ENCODE measurements at regions not wholly inside any gene's neighbourhood (a gene's known extent, or its start where the extent isn't known, plus 50 kb on each side); places are given as distances from the start of the nearest gene placed in this dataset.

DNA sequence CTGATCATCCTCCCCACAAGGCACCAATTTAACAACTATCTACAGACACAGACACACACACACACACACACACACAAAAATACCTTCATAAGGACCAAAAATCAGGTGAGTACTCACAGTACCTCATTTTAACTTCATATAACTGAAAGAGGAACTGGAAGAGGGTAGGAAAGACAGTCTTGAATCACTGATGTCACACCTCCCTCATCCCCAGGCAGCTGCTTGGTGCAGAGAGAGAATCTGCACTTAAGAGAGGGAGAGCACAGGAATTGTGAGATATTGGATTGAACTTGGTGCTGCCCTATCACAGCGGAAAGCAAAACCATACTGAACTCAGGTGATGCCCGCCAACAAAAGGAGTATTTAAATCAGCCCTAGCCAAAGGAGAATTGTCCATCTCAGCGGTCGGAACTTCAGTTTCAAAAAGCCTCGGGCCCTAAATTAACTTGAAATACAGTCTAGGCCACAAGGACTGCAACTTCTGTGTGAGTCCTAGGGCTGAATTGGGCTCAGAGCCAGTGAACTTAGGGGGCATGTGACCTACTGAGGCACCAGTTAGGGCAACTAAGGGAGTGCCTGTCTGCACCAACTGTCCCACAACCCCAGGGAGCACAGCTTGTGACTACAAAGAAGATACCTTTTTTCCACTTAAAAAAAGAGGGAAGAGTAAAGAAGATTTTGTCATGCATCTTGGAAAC is 211.1 kb downstream of the LRATD1 start:
- H3K4me3 ChIP-seq (ENCODE audit: low read length) = no peak overlapping the region
- no peak overlapping the region for H3K27ac ChIP-seq (ENCODE audit: low read depth, low read length)
- no peaks in the 10 kb centered on the region for H3K4me1 ChIP-seq (ENCODE audit: control insufficient read depth, low read length)
- TF ChIP-seq EZH2phosphoT487 (IDR thresholded peaks at IDR 0.05; ENCODE audit: borderline replicate concordance, low read length) = no peak
- TF ChIP-seq, protein P1, sequence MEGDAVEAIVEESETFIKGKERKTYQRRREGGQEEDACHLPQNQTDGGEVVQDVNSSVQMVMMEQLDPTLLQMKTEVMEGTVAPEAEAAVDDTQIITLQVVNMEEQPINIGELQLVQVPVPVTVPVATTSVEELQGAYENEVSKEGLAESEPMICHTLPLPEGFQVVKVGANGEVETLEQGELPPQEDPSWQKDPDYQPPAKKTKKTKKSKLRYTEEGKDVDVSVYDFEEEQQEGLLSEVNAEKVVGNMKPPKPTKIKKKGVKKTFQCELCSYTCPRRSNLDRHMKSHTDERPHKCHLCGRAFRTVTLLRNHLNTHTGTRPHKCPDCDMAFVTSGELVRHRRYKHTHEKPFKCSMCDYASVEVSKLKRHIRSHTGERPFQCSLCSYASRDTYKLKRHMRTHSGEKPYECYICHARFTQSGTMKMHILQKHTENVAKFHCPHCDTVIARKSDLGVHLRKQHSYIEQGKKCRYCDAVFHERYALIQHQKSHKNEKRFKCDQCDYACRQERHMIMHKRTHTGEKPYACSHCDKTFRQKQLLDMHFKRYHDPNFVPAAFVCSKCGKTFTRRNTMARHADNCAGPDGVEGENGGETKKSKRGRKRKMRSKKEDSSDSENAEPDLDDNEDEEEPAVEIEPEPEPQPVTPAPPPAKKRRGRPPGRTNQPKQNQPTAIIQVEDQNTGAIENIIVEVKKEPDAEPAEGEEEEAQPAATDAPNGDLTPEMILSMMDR (IDR thresholded peaks at IDR 0.05; ENCODE audit: low read depth, low read length, poor library complexity, severe bottlenecking) = no peak
- H3K36me3 ChIP-seq (ENCODE audit: control insufficient read depth, low read length) = no peaks in the 10 kb centered on the region
- no peaks in the 10 kb centered on the region for H3K9me2 ChIP-seq (replicated peaks; ENCODE audit: control insufficient read depth, low read length)
- H3K9me3 ChIP-seq (ENCODE audit: control insufficient read depth, insufficient read depth, low read length) = no peaks in the 10 kb centered on the region
- H3K79me2 ChIP-seq (ENCODE audit: control insufficient read depth, low read length) = no peaks in the 10 kb centered on the region
- no peaks in the 10 kb centered on the region for H4K20me1 ChIP-seq (ENCODE audit: control insufficient read depth, insufficient read depth, low read depth, low read length)
- H3F3A ChIP-seq (ENCODE audit: control insufficient read depth, insufficient read depth) = no peaks in the 10 kb centered on the region
- H3K27me3 ChIP-seq (ENCODE audit: control insufficient read depth, low read length) = no peaks in the 10 kb centered on the region
- H3K4me2 ChIP-seq (ENCODE audit: low read length) = no peak overlapping the region

GRCh38 chr2:14855751-14856150 is 223.2 kb downstream of the LRATD1 start:
- no peaks in the 10 kb centered on the region for H3K9me2 ChIP-seq (replicated peaks; ENCODE audit: control insufficient read depth, low read length)
- no peak overlapping the region for H3K27ac ChIP-seq (ENCODE audit: low read depth, low read length)
- TF ChIP-seq, protein P1 (IDR thresholded peaks at IDR 0.05; ENCODE audit: low read depth, low read length, poor library complexity, severe bottlenecking) = no peak
- no peak for TF ChIP-seq EZH2phosphoT487 (IDR thresholded peaks at IDR 0.05; ENCODE audit: borderline replicate concordance, low read length)
- no peaks in the 10 kb centered on the region for H3F3A ChIP-seq (ENCODE audit: control insufficient read depth, insufficient read depth)
- no peak overlapping the region for H3K4me3 ChIP-seq (ENCODE audit: low read length)
- H4K20me1 ChIP-seq (ENCODE audit: control insufficient read depth, insufficient read depth, low read depth, low read length) = no peaks in the 10 kb centered on the region
- H3K79me2 ChIP-seq (ENCODE audit: control insufficient read depth, low read length) = no peaks in the 10 kb centered on the region
- H3K27me3 ChIP-seq (ENCODE audit: control insufficient read depth, low read length) = no peaks in the 10 kb centered on the region
- no peaks in the 10 kb centered on the region for H3K36me3 ChIP-seq (ENCODE audit: control insufficient read depth, low read length)
- H3K4me1 ChIP-seq (ENCODE audit: control insufficient read depth, low read length) = no peaks in the 10 kb centered on the region
- H3K9me3 ChIP-seq (ENCODE audit: control insufficient read depth, insufficient read depth, low read length) = no peaks in the 10 kb centered on the region
- H3K4me2 ChIP-seq (ENCODE audit: low read length) = no peak overlapping the region

DNA sequence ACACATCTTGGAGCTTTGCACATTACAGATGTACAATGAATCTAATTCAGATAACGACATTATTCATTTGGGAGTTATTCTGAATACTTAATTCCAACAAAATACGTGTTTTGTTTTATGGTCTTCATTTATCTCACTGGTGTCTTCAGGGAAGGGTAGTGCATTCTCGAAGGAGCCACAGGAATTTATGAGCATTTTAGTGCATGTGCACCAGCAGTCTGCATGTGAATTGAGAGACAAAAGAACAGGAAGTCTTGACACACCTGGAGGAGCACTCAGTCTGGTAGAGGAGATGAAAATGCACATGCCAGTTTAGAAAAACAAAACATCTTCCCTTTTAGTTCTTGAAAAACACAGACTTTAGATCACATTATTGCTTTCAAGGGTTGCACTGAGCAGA is 228.7 kb downstream of the LRATD1 start:
- no peak overlapping the region for H3K27ac ChIP-seq (ENCODE audit: low read depth, low read length)
- no peak overlapping the region for H3K4me3 ChIP-seq (ENCODE audit: low read length)
- TF ChIP-seq, protein P1 (IDR thresholded peaks at IDR 0.05; ENCODE audit: low read depth, low read length, poor library complexity, severe bottlenecking) = no peak
- TF ChIP-seq EZH2phosphoT487 (IDR thresholded peaks at IDR 0.05; ENCODE audit: borderline replicate concordance, low read length) = no peak
- no peaks in the 10 kb centered on the region for H4K20me1 ChIP-seq (ENCODE audit: control insufficient read depth, insufficient read depth, low read depth, low read length)
- H3K4me1 ChIP-seq (ENCODE audit: control insufficient read depth, low read length) = peaks cover 4% of the 10 kb centered on the region; the same call in 1 of the 2 replicates
- no peaks in the 10 kb centered on the region for H3K27me3 ChIP-seq (ENCODE audit: control insufficient read depth, low read length)
- H3K9me2 ChIP-seq (replicated peaks; ENCODE audit: control insufficient read depth, low read length) = no peaks in the 10 kb centered on the region
- no peaks in the 10 kb centered on the region for H3F3A ChIP-seq (ENCODE audit: control insufficient read depth, insufficient read depth)
- no peaks in the 10 kb centered on the region for H3K79me2 ChIP-seq (ENCODE audit: control insufficient read depth, low read length)
- no peak overlapping the region for H3K4me2 ChIP-seq (ENCODE audit: low read length)
- no peaks in the 10 kb centered on the region for H3K36me3 ChIP-seq (ENCODE audit: control insufficient read depth, low read length)
- no peaks in the 10 kb centered on the region for H3K9me3 ChIP-seq (ENCODE audit: control insufficient read depth, insufficient read depth, low read length)

Data from DOHH2 (cell line).